ENCODE measurements at regions not wholly inside any gene's neighbourhood (a gene's known extent, or its start where the extent isn't known, plus 50 kb on each side); places are given as distances from the start of the nearest gene placed in this dataset.

DNA sequence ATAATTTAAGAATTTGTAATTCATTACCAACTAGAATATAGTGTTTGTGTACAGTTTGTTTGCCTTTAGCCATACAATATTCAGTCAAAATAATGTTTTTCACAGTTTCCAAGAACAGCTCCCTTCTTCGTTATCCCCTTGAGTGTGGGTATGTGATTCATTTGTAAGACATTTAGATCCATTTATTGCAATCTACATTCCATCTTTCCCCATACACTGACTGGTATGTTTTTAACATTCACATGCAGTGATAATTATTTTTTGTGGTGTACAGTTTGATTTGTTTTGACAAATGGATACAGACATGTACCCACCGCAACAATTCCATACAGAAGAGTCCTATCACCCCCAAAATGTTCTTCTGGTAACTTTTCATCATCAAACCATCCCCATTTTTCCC is 589.1 kb upstream of the ADAMTS5 start:
- Histone ChIP-seq H3K9me1 (ENCODE audit: control insufficient read depth, insufficient read depth, low read length) (no peaks in the 10 kb centered on the region), H3K4me3 (no peak overlapping the region), H3K27me3 (ENCODE audit: control insufficient read depth in 2 of 2, insufficient read depth in 2 of 2, low read length in 2 of 2) (no peaks in the 10 kb centered on the region), H4K20me1 (replicated peaks; ENCODE audit: control insufficient read depth, insufficient read depth, low read length) (no peaks in the 10 kb centered on the region), H3K27ac (ENCODE audit: extremely low read depth, low read depth, low read length) (no peak overlapping the region), H3K9me3 (replicated peaks; ENCODE audit: control insufficient read depth, insufficient read depth, low read depth, low read length) (0 out of 2 replicates have a peak, but pooled peaks cover 1% of the 10 kb centered on the region), H2AFZ (ENCODE audit: low read depth, low read length) (no peak overlapping the region), H3K9ac (ENCODE audit: insufficient read depth in 1 of 2, low read depth in 2 of 2, low read length in 2 of 2) (no peak overlapping the region), H3K4me2 (ENCODE audit: insufficient read depth, low read length) (no peak overlapping the region), H3K79me2 (ENCODE audit: control insufficient read depth, insufficient read depth, low read length) (no peaks in the 10 kb centered on the region), H3K4me1 (replicated peaks in 1 of 2; ENCODE audit: control insufficient read depth in 2 of 2, insufficient read depth in 2 of 2, low read length in 2 of 2) (no peaks in the 10 kb centered on the region), H3K36me3 (ENCODE audit: control insufficient read depth, insufficient read depth, low read length) (no peaks in the 10 kb centered on the region)
- DNase-seq (ENCODE audit: extremely low read depth in 1 of 4, low spot score in 3 of 4) (no peak), ATAC-seq (no peak), FAIRE-seq (no peak)
- in situ Hi-C loops (cut with MboI) = no loop called here
- WGBS (ENCODE audit: insufficient coverage, low coverage, missing lambda C conversion rate) = 0% methylated on average over 2 of the region's 2 CpGs
- ChIA-PET CTCF (ENCODE audit: low intra/inter-chr PET ratio) (no interaction called here), POLR2A (interaction anchor here (0.9 kb wide), 1 partner anchor 609 kb away, joined by 3 read pairs; no protein-coding TSS in a partner anchor)
- no TSS peak for BruUV-seq (replicated peaks)
- intact Hi-C loops (cut with micrococcal nuclease) = no loop called here
- TF ChIP-seq TSC22D4 (tag; IDR thresholded peaks at IDR 0.05) (no peak), ZNF124 (CRISPR knock-in tag; IDR thresholded peaks at IDR 0.05) (no peak), SOX6 (IDR thresholded peaks at IDR 0.05) (no peak), MXD1 (CRISPR knock-in tag; IDR thresholded peaks at IDR 0.05; ENCODE audit: borderline replicate concordance, poor library complexity, severe bottlenecking) (no peak), ZNF444 (CRISPR knock-in tag; IDR thresholded peaks at IDR 0.05) (no peak), NR2C1 (IDR thresholded peaks at IDR 0.05) (no peak), NR2C1 (tag; IDR thresholded peaks at IDR 0.05) (no peak), DIDO1 (tag; IDR thresholded peaks at IDR 0.05; ENCODE audit: low read depth) (no peak), TCF7L2 (IDR thresholded peaks at IDR 0.05; ENCODE audit: low read depth, low read length) (no peak), ZNF445 (CRISPR knock-in tag; IDR thresholded peaks at IDR 0.05; ENCODE audit: low read depth) (no peak), ZC3H11A (IDR thresholded peaks at IDR 0.05; ENCODE audit: low read depth, low read length) (no peak), POLR2B (IDR thresholded peaks at IDR 0.05; ENCODE audit: low read depth, partially characterized antibody) (no peak), ATF3 (IDR thresholded peaks at IDR 0.05) (no peak), ATF3 (CRISPR knock-in tag; conservative IDR thresholded peaks at IDR 0.05) (no peak), SLC30A9 (CRISPR knock-in tag; IDR thresholded peaks at IDR 0.05) (no peak)
- TF ChIP-seq, protein P1, sequence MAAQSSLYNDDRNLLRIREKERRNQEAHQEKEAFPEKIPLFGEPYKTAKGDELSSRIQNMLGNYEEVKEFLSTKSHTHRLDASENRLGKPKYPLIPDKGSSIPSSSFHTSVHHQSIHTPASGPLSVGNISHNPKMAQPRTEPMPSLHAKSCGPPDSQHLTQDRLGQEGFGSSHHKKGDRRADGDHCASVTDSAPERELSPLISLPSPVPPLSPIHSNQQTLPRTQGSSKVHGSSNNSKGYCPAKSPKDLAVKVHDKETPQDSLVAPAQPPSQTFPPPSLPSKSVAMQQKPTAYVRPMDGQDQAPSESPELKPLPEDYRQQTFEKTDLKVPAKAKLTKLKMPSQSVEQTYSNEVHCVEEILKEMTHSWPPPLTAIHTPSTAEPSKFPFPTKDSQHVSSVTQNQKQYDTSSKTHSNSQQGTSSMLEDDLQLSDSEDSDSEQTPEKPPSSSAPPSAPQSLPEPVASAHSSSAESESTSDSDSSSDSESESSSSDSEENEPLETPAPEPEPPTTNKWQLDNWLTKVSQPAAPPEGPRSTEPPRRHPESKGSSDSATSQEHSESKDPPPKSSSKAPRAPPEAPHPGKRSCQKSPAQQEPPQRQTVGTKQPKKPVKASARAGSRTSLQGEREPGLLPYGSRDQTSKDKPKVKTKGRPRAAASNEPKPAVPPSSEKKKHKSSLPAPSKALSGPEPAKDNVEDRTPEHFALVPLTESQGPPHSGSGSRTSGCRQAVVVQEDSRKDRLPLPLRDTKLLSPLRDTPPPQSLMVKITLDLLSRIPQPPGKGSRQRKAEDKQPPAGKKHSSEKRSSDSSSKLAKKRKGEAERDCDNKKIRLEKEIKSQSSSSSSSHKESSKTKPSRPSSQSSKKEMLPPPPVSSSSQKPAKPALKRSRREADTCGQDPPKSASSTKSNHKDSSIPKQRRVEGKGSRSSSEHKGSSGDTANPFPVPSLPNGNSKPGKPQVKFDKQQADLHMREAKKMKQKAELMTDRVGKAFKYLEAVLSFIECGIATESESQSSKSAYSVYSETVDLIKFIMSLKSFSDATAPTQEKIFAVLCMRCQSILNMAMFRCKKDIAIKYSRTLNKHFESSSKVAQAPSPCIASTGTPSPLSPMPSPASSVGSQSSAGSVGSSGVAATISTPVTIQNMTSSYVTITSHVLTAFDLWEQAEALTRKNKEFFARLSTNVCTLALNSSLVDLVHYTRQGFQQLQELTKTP (IDR thresholded peaks at IDR 0.05; ENCODE audit: low read depth in 1 of 2, partially characterized antibody in 2 of 2) = no peak
- TF ChIP-seq, protein P2, sequence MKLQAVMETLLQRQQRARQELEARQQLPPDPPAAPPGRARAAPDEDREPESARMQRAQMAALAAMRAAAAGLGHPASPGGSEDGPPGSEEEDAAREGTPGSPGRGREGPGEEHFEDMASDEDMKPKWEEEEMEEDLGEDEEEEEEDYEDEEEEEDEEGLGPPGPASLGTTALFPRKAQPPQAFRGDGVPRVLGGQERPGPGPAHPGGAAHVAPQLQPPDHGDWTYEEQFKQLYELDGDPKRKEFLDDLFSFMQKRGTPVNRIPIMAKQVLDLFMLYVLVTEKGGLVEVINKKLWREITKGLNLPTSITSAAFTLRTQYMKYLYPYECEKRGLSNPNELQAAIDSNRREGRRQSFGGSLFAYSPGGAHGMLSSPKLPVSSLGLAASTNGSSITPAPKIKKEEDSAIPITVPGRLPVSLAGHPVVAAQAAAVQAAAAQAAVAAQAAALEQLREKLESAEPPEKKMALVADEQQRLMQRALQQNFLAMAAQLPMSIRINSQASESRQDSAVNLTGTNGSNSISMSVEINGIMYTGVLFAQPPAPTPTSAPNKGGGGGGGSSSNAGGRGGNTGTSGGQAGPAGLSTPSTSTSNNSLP (IDR thresholded peaks at IDR 0.05; ENCODE audit: borderline replicate concordance, low read depth, low read length) = no peak
